Body of pancreas (tissue), 4 donors: ENCODE measurements at regions not wholly inside any gene's neighbourhood (a gene's known extent, or its start where the extent isn't known, plus 50 kb on each side); places are given as distances from the start of the nearest gene placed in this dataset.

Experiments
- POLR2A ChIP-seq, 3 donors: fragments of 450-650 bp; IDR thresholded peaks; one replicate each; pipeline ENCODE4 v1.6.1; 2016; ENCODE audit warnings: antibody characterized with exemption in 3 of 3, mild to moderate bottlenecking in 2 of 3
- TF ChIP-seq, protein P1 (sequence below), 7 experiments: fragments of 450-650 bp in 4 of 7; fragments of 200-600 bp in 3 of 7; sonication (generic) in 3 of 7; IDR thresholded peaks; one replicate each; pipeline ENCODE4 v1.5.1; 2016 to 2019; ENCODE audit warnings: antibody characterized with exemption in 7 of 7

GRCh38 chr1:47617381-47618221 is 179.8 kb downstream of the FOXD2 start:
- TF ChIP-seq, protein P1, sequence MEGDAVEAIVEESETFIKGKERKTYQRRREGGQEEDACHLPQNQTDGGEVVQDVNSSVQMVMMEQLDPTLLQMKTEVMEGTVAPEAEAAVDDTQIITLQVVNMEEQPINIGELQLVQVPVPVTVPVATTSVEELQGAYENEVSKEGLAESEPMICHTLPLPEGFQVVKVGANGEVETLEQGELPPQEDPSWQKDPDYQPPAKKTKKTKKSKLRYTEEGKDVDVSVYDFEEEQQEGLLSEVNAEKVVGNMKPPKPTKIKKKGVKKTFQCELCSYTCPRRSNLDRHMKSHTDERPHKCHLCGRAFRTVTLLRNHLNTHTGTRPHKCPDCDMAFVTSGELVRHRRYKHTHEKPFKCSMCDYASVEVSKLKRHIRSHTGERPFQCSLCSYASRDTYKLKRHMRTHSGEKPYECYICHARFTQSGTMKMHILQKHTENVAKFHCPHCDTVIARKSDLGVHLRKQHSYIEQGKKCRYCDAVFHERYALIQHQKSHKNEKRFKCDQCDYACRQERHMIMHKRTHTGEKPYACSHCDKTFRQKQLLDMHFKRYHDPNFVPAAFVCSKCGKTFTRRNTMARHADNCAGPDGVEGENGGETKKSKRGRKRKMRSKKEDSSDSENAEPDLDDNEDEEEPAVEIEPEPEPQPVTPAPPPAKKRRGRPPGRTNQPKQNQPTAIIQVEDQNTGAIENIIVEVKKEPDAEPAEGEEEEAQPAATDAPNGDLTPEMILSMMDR (IDR thresholded peaks at IDR 0.05) = no peak
- TF ChIP-seq POLR2A (IDR thresholded peaks at IDR 0.05) = no peak
